ENCODE measurements at regions not wholly inside any gene's neighbourhood (a gene's known extent, or its start where the extent isn't known, plus 50 kb on each side); places are given as distances from the start of the nearest gene placed in this dataset.

- no peak for TF ChIP-seq MAX (IDR thresholded peaks at IDR 0.05; ENCODE audit: low read depth, low read length)
- TF ChIP-seq MYC (IDR thresholded peaks at IDR 0.05; ENCODE audit: low read depth, low read length): no peak
- TF ChIP-seq CTCF (IDR thresholded peaks at IDR 0.05; ENCODE audit: low read depth, low read length): no peak
- no peak for TF ChIP-seq POLR2A (IDR thresholded peaks at IDR 0.05; ENCODE audit: extremely low read depth, insufficient read length)
- no peak for DNase-seq (ENCODE audit: low read depth)
- no peak overlapping the region for H3K4me3 ChIP-seq (ENCODE audit: low read depth, low read length)
These were observed 711.6 kb upstream of the SLITRK6 start for GRCh38 chr13:86510792-86511191.

GRCh38 chr13:86541461-86541860 is 742.2 kb upstream of the SLITRK6 start:
- no peak overlapping the region for H3K4me3 ChIP-seq (ENCODE audit: low read depth, low read length)
- no peak for TF ChIP-seq POLR2A (IDR thresholded peaks at IDR 0.05; ENCODE audit: extremely low read depth, insufficient read length)
- no peak for TF ChIP-seq MYC (IDR thresholded peaks at IDR 0.05; ENCODE audit: low read depth, low read length)
- no peak for TF ChIP-seq CTCF (IDR thresholded peaks at IDR 0.05; ENCODE audit: low read depth, low read length)
- DNase-seq (ENCODE audit: low read depth): no peak

- H3K4me3 ChIP-seq (ENCODE audit: low read depth, low read length): no peak overlapping the region
- TF ChIP-seq CTCF (IDR thresholded peaks at IDR 0.05; ENCODE audit: low read depth, low read length) (no peak), POLR2A (IDR thresholded peaks at IDR 0.05; ENCODE audit: extremely low read depth, insufficient read length) (no peak), MYC (IDR thresholded peaks at IDR 0.05; ENCODE audit: low read depth, low read length) (no peak), MAX (IDR thresholded peaks at IDR 0.05; ENCODE audit: low read depth, low read length) (no peak)
- DNase-seq (ENCODE audit: low read depth): peak; percentile 56
These were observed 754.8 kb upstream of the SLITRK6 start for GRCh38 chr13:86554066-86554465.

GRCh38 chr13:86559901-86560300 is 760.7 kb upstream of the SLITRK6 start:
- peak; percentile 39 for DNase-seq (ENCODE audit: low read depth)
- H3K4me3 ChIP-seq (ENCODE audit: low read depth, low read length): no peak overlapping the region
- TF ChIP-seq POLR2A (IDR thresholded peaks at IDR 0.05; ENCODE audit: extremely low read depth, insufficient read length): no peak
- TF ChIP-seq MAX (IDR thresholded peaks at IDR 0.05; ENCODE audit: low read depth, low read length): no peak
- no peak for TF ChIP-seq MYC (IDR thresholded peaks at IDR 0.05; ENCODE audit: low read depth, low read length)

GRCh38 chr13:86562866-86563265 is 763.6 kb upstream of the SLITRK6 start:
- no peak for DNase-seq (ENCODE audit: low read depth)
- TF ChIP-seq MYC (IDR thresholded peaks at IDR 0.05; ENCODE audit: low read depth, low read length): no peak
- TF ChIP-seq POLR2A (IDR thresholded peaks at IDR 0.05; ENCODE audit: extremely low read depth, insufficient read length): no peak
- TF ChIP-seq CTCF (IDR thresholded peaks at IDR 0.05; ENCODE audit: low read depth, low read length): no peak
- no peak for TF ChIP-seq MAX (IDR thresholded peaks at IDR 0.05; ENCODE audit: low read depth, low read length)
- H3K4me3 ChIP-seq (ENCODE audit: low read depth, low read length): no peak overlapping the region

GRCh38 chr13:86563308-86563707 is 764.1 kb upstream of the SLITRK6 start:
- no peak for TF ChIP-seq POLR2A (IDR thresholded peaks at IDR 0.05; ENCODE audit: extremely low read depth, insufficient read length)
- TF ChIP-seq CTCF (IDR thresholded peaks at IDR 0.05; ENCODE audit: low read depth, low read length): no peak
- H3K4me3 ChIP-seq (ENCODE audit: low read depth, low read length): no peak overlapping the region
- no peak for DNase-seq (ENCODE audit: low read depth)
